ENCODE measurements at regions not wholly inside any gene's neighbourhood (a gene's known extent, or its start where the extent isn't known, plus 50 kb on each side); places are given as distances from the start of the nearest gene placed in this dataset.

DNA sequence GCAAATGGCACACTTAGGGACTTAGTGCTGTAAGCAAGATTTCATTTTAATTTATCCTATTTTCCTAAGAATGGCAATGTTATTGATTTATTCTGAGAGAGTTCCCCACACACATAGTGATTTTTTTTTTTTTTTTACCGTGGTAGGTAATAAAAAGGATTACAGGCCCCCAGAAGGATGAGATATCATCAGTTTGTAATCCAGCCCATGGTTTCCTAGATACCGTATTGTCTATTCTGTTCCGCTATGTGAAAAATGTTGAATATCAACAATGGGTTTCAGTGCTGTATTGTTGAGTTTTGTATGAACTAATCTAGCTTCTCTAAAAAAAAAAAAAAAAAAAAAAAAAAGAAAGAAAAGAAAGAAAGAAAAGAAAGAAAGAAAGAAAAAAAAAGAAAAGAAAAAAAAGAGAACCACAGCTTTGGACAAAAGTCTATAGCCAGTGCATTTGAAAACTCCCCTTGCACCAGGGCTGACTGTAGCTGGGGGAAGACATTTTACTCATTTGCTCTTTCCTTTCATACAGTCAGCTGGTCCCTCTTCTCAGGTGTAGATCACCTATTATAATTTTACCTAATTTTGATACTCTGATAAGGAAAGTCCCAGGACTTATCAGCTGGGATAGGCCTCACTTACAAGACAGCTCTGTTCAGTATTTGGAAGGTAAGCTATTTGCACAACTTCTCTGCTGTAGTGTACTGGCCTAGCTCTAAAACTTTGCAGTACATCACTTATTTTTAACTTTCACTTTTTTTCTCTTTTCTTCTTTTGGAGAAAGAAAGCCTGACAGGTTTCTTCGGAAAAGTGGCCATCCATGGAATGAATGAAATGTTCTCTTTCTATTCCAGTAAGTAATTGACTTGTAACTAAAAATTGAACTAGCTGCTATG lies 101.4 kb upstream of the SOX2 start:
- POLR2A ChIA-PET (ENCODE audit: low non-redundant PET): no interaction called here
- H3K9me3 ChIP-seq (ENCODE audit: low read depth, low read length, poor library complexity, severe bottlenecking): no peaks in the 10 kb centered on the region
- no peak for DNase-seq (ENCODE audit: low spot score)
- intact Hi-C loops (cut with micrococcal nuclease; ENCODE audit: unreplicated experiment): no loop called here
- no peak overlapping the region for H3K4me3 ChIP-seq (ENCODE audit: low read depth, low read length, poor library complexity, severe bottlenecking)
- TF ChIP-seq, protein P1, sequence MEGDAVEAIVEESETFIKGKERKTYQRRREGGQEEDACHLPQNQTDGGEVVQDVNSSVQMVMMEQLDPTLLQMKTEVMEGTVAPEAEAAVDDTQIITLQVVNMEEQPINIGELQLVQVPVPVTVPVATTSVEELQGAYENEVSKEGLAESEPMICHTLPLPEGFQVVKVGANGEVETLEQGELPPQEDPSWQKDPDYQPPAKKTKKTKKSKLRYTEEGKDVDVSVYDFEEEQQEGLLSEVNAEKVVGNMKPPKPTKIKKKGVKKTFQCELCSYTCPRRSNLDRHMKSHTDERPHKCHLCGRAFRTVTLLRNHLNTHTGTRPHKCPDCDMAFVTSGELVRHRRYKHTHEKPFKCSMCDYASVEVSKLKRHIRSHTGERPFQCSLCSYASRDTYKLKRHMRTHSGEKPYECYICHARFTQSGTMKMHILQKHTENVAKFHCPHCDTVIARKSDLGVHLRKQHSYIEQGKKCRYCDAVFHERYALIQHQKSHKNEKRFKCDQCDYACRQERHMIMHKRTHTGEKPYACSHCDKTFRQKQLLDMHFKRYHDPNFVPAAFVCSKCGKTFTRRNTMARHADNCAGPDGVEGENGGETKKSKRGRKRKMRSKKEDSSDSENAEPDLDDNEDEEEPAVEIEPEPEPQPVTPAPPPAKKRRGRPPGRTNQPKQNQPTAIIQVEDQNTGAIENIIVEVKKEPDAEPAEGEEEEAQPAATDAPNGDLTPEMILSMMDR (conservative IDR thresholded peaks at IDR 0.05; ENCODE audit: low read depth, low read length): no peak
- no peak for TF ChIP-seq EZH2 (IDR thresholded peaks at IDR 0.05; ENCODE audit: borderline replicate concordance, low read depth, low read length, poor library complexity, severe bottlenecking)
- no peaks in the 10 kb centered on the region for H3K4me1 ChIP-seq (ENCODE audit: insufficient read depth, low read length, poor library complexity, severe bottlenecking)
- no peaks in the 10 kb centered on the region for H3K36me3 ChIP-seq (ENCODE audit: insufficient read depth, low read length, poor library complexity, severe bottlenecking)
- no TSS peak for BruUV-seq (replicated peaks)
- CTCF ChIA-PET: no interaction called here
- H3K27ac ChIP-seq (ENCODE audit: low read depth, low read length, poor library complexity, severe bottlenecking): no peak overlapping the region
- H3K27me3 ChIP-seq (replicated peaks; ENCODE audit: insufficient read depth, low read depth, low read length, poor library complexity): peaks cover 7% of the 10 kb centered on the region

DNA sequence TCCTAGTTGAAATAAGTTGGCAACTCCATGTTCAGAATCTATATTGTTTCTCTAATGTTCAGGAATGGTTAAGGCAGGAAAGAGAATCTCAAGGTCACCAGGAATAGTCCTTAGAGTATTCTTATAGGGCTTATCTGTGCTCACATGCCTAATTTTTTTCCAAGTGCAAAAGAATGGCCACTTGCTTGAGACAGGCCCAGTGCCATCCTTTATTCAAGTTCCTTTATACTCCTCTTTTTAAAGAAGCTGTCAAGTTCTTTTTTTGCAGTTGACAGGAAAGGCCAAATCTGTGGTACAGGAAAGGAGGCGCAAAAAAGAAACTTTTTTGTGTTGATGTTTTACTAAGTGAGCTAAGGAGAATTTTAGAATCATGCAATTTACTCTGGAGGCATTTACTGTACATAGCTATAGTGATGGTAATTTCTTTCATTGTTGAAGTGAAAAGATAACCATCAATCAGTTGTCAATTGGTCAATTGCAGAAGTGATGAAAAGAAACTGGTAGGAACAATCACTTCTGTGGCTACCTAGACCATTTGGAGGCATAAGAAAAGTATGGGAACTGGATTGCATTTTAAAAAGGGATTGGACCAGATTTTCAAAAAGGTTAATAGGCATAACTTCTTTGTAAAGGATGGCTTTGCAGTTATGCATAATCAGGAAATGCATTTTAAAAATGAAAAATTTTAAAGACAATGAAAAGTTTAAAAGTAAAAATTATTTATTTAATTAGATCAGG lies 102.5 kb upstream of the SOX2 start:
- POLR2A ChIA-PET (ENCODE audit: low non-redundant PET): interaction anchor here (0.6 kb wide), 1 partner anchor 11 kb away, joined by 3 read pairs; no protein-coding TSS in a partner anchor
- DNase-seq (ENCODE audit: low spot score): no peak
- no peaks in the 10 kb centered on the region for H3K4me1 ChIP-seq (ENCODE audit: insufficient read depth, low read length, poor library complexity, severe bottlenecking)
- intact Hi-C loops (cut with micrococcal nuclease; ENCODE audit: unreplicated experiment): no loop called here
- BruUV-seq (replicated peaks): no TSS peak
- no peaks in the 10 kb centered on the region for H3K36me3 ChIP-seq (ENCODE audit: insufficient read depth, low read length, poor library complexity, severe bottlenecking)
- no peak overlapping the region for H3K4me3 ChIP-seq (ENCODE audit: low read depth, low read length, poor library complexity, severe bottlenecking)
- peaks cover 7% of the 10 kb centered on the region for H3K27me3 ChIP-seq (replicated peaks; ENCODE audit: insufficient read depth, low read depth, low read length, poor library complexity)
- TF ChIP-seq, protein P1 (conservative IDR thresholded peaks at IDR 0.05; ENCODE audit: low read depth, low read length): no peak
- TF ChIP-seq EZH2 (IDR thresholded peaks at IDR 0.05; ENCODE audit: borderline replicate concordance, low read depth, low read length, poor library complexity, severe bottlenecking): no peak
- H3K9me3 ChIP-seq (ENCODE audit: low read depth, low read length, poor library complexity, severe bottlenecking): no peaks in the 10 kb centered on the region
- no peak overlapping the region for H3K27ac ChIP-seq (ENCODE audit: low read depth, low read length, poor library complexity, severe bottlenecking)
- CTCF ChIA-PET: no interaction called here

DNA sequence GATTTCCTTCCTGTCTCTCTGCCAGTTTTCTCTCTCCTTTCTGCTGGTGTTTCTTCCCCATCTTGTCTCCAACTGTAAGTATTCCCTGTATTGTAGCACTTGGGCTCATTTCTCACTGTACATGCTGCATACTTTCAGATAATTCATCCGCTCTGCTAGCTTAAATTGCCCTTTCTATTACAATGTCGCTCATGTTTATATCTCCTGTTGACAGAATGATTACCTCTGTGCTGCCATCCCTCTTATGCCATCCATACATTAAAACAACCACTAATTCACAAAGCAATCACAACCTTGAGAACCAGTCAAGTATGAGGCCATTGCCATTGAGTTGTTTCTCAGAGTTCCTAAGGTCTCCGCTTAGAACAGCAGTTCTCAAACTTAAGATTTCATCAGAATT lies 107.5 kb upstream of the SOX2 start:
- no peak overlapping the region for H3K27ac ChIP-seq (ENCODE audit: low read depth, low read length, poor library complexity, severe bottlenecking)
- intact Hi-C loops (cut with micrococcal nuclease; ENCODE audit: unreplicated experiment): no loop called here
- TF ChIP-seq, protein P1 (conservative IDR thresholded peaks at IDR 0.05; ENCODE audit: low read depth, low read length): no peak
- TF ChIP-seq EZH2 (IDR thresholded peaks at IDR 0.05; ENCODE audit: borderline replicate concordance, low read depth, low read length, poor library complexity, severe bottlenecking): no peak
- BruUV-seq (replicated peaks): no TSS peak
- no peaks in the 10 kb centered on the region for H3K9me3 ChIP-seq (ENCODE audit: low read depth, low read length, poor library complexity, severe bottlenecking)
- no peaks in the 10 kb centered on the region for H3K36me3 ChIP-seq (ENCODE audit: insufficient read depth, low read length, poor library complexity, severe bottlenecking)
- POLR2A ChIA-PET (ENCODE audit: low non-redundant PET): no interaction called here
- no peak for DNase-seq (ENCODE audit: low spot score)
- no peaks in the 10 kb centered on the region for H3K27me3 ChIP-seq (replicated peaks; ENCODE audit: insufficient read depth, low read depth, low read length, poor library complexity)
- no peaks in the 10 kb centered on the region for H3K4me1 ChIP-seq (ENCODE audit: insufficient read depth, low read length, poor library complexity, severe bottlenecking)
- CTCF ChIA-PET: no interaction called here
- no peak overlapping the region for H3K4me3 ChIP-seq (ENCODE audit: low read depth, low read length, poor library complexity, severe bottlenecking)

Measured in A673 (cell line).